CD14-positive monocyte (primary cell): ENCODE measurements at regions not wholly inside any gene's neighbourhood (a gene's known extent, or its start where the extent isn't known, plus 50 kb on each side); places are given as distances from the start of the nearest gene placed in this dataset.

Experiments
- DNase-seq, 3 donors: peaks; one replicate each; pipeline ENCODE4 v3.0.0-alpha.2; 2011 to 2022
- H2AFZ ChIP-seq: 2 replicates; pipeline ENCODE4 v1.6.0; 2012; ENCODE audit warnings: mild to moderate bottlenecking, low read depth, low read length, inconsistent platforms; ENCODE audit not compliant: insufficient read depth, poor library complexity, severe bottlenecking
- H3K27ac ChIP-seq, 2 donors: 1 replicate in 1 of 2; 2 replicates in 1 of 2; pipeline ENCODE4 v1.5.1; 2012 to 2013; ENCODE audit warnings: low read length in 2 of 2, control low read depth in 1 of 2, inconsistent platforms in 1 of 2, low read depth in 1 of 2, mild to moderate bottlenecking in 1 of 2
- H3K27me3 ChIP-seq, 2 donors: one replicate each; pipeline versions ENCODE4 v1.6.0 to v1.6.1; 2011 to 2013; ENCODE audit warnings: low read length in 2 of 2; ENCODE audit not compliant: control insufficient read depth in 2 of 2, insufficient read depth in 2 of 2
- H3K36me3 ChIP-seq, 2 donors: replicated peaks in 1 of 2; 1 replicate in 1 of 2; 2 replicates in 1 of 2; pipeline versions ENCODE4 v1.5.1 to v1.6.1; 2012 to 2013; ENCODE audit warnings: low read length in 2 of 2, control low read depth in 1 of 2, inconsistent platforms in 1 of 2, mild to moderate bottlenecking in 1 of 2; ENCODE audit not compliant: insufficient read depth in 2 of 2, control insufficient read depth in 1 of 2
- H3K4me1 ChIP-seq, 2 donors: 1 replicate in 1 of 2; 2 replicates in 1 of 2; pipeline versions ENCODE4 v1.5.1 to v1.6.1; 2012 to 2013; ENCODE audit warnings: low read length in 2 of 2, control low read depth in 1 of 2, inconsistent platforms in 1 of 2, mild to moderate bottlenecking in 1 of 2, moderate library complexity in 1 of 2; ENCODE audit not compliant: insufficient read depth in 2 of 2, control insufficient read depth in 1 of 2
- H3K4me2 ChIP-seq: replicated peaks from 2 replicates; pipeline ENCODE3; 2012; ENCODE audit warnings: low read length, moderate library complexity, mild to moderate bottlenecking; ENCODE audit not compliant: poor library complexity, severe bottlenecking; ENCODE audit errors: extremely low read depth
- H3K4me3 ChIP-seq, 3 experiments: fragments of 200-600 bp in 1 of 3; sonication (generic) in 1 of 3; replicated peaks in 1 of 3; 1 replicate in 2 of 3; 2 replicates in 1 of 3; pipeline ENCODE4 v1.5.1; 2011 to 2013; ENCODE audit warnings: low read length in 3 of 3, mild to moderate bottlenecking in 3 of 3, control low read depth in 2 of 3, low read depth in 2 of 3, inconsistent platforms in 1 of 3, moderate library complexity in 1 of 3
- H3K79me2 ChIP-seq: 2 replicates; pipeline ENCODE4 v1.6.0; 2012; ENCODE audit warnings: mild to moderate bottlenecking, control low read depth, inconsistent platforms, low read length, moderate library complexity; ENCODE audit not compliant: insufficient read depth
- H3K9ac ChIP-seq: 2 replicates; pipeline ENCODE4 v1.6.0; 2017; ENCODE audit warnings: low read length, mild to moderate bottlenecking; ENCODE audit not compliant: insufficient read depth, poor library complexity, severe bottlenecking
- H3K9me3 ChIP-seq, 2 donors: replicated peaks in 1 of 2; 1 replicate in 1 of 2; 2 replicates in 1 of 2; pipeline versions ENCODE4 v1.5.1 to v1.6.1; 2012 to 2013; ENCODE audit warnings: low read length in 2 of 2, control low read depth in 1 of 2; ENCODE audit not compliant: control insufficient read depth in 1 of 2, insufficient read depth in 1 of 2
- H4K20me1 ChIP-seq: 2 replicates; pipeline ENCODE4 v1.6.0; 2012; ENCODE audit warnings: mild to moderate bottlenecking, low read length, control low read depth, moderate library complexity; ENCODE audit not compliant: insufficient read depth
- H3K27ac Mint-ChIP-seq, 7 donors: one replicate each; pipeline ENCODE4 v1.8.0; 2020; ENCODE audit warnings: mild to moderate bottlenecking in 7 of 7, mixed read lengths in 7 of 7, moderate library complexity in 6 of 7, inconsistent platforms in 2 of 7
- H3K27me3 Mint-ChIP-seq, 3 donors: one replicate each; pipeline ENCODE4 v1.8.0; 2021 to 2022; ENCODE audit warnings: low read depth in 3 of 3, mild to moderate bottlenecking in 3 of 3, mixed read lengths in 3 of 3, moderate library complexity in 3 of 3, inconsistent platforms in 1 of 3
- H3K36me3 Mint-ChIP-seq, 2 donors: one replicate each; pipeline ENCODE4 v1.8.0; 2020; ENCODE audit warnings: mixed read lengths in 2 of 2, inconsistent platforms in 1 of 2, mild to moderate bottlenecking in 1 of 2
- H3K4me1 Mint-ChIP-seq: one replicate; pipeline ENCODE4 v1.8.0; 2020; ENCODE audit warnings: mild to moderate bottlenecking, mixed read lengths
- H3K4me3 Mint-ChIP-seq, 2 donors: one replicate each; pipeline ENCODE4 v1.8.0; 2020; ENCODE audit warnings: mild to moderate bottlenecking in 2 of 2, mixed read lengths in 2 of 2, moderate library complexity in 1 of 2
- H3K9me3 Mint-ChIP-seq, 7 donors: one replicate each; pipeline ENCODE4 v1.8.0; 2020 to 2022; ENCODE audit warnings: mixed read lengths in 7 of 7, mild to moderate bottlenecking in 6 of 7, moderate library complexity in 6 of 7, inconsistent platforms in 2 of 7
- CTCF ChIP-seq: fragments of 200-600 bp; IDR thresholded peaks from one replicate; pipeline ENCODE4 v1.8.0; 2022; ENCODE audit warnings: antibody characterized with exemption, mild to moderate bottlenecking
- WGBS: methylation state at CpG from one replicate; pipeline ENCODE4 v1.1.5; 2013; ENCODE audit warnings: missing lambda C conversion rate; ENCODE audit not compliant: insufficient coverage; 5-methylcytosine and 5-hydroxymethylcytosine counted together
- intact Hi-C, 2 donors: fragments of 100-400 bp; cut with micrococcal nuclease; formaldehyde crosslinking; loops; one replicate each; pipeline versions ENCODE4 v1.15.0 to v1.15.1; 2023

- no peak for DNase-seq
- Histone ChIP-seq H2AFZ (no peak overlapping the region), H3K36me3 (no peaks in the 10 kb centered on the region), H3K4me1 (no peaks in the 10 kb centered on the region), H4K20me1 (no peaks in the 10 kb centered on the region), H3K4me3 (no peak overlapping the region), H3K9ac (no peak overlapping the region), H3K27me3 (no peaks in the 10 kb centered on the region), H3K79me2 (no peaks in the 10 kb centered on the region), H3K4me2 (no peak overlapping the region), H3K9me3 (no peaks in the 10 kb centered on the region), H3K27ac (no peak overlapping the region)
- Mint-ChIP-seq H3K4me1 (no peaks in the 10 kb centered on the region), H3K36me3 (no peaks in the 10 kb centered on the region), H3K4me3 (no peak overlapping the region), H3K27me3 (no peaks in the 10 kb centered on the region), H3K9me3 (peaks cover 0 to 3% (median 0%) of the 10 kb centered on the region in 7 donors), H3K27ac (no peak overlapping the region)
- intact Hi-C loops: no loop called here
- no CpG with 5 or more reads among the region's 2 CpGs for WGBS
- no peak for TF ChIP-seq CTCF
Measured at GRCh38 chrY:19012985-19013384, 239.4 kb upstream of the HSFY2 start.

GRCh38 chrY:19011605-19012090 lies 238.1 kb upstream of the HSFY2 start:
- Histone ChIP-seq H3K9me3 (no peaks in the 10 kb centered on the region), H3K4me3 (no peak overlapping the region), H3K27ac (no peak overlapping the region), H3K27me3 (no peaks in the 10 kb centered on the region), H3K9ac (no peak overlapping the region), H4K20me1 (no peaks in the 10 kb centered on the region), H3K4me1 (no peaks in the 10 kb centered on the region), H3K4me2 (no peak overlapping the region), H2AFZ (no peak overlapping the region), H3K79me2 (no peaks in the 10 kb centered on the region), H3K36me3 (no peaks in the 10 kb centered on the region)
- intact Hi-C loops: no loop called here
- no peak for TF ChIP-seq CTCF
- no peaks in the 10 kb centered on the region for H3K36me3 Mint-ChIP-seq
- no peak overlapping the region for H3K27ac Mint-ChIP-seq
- no peak overlapping the region for H3K4me3 Mint-ChIP-seq
- no peak for DNase-seq
- H3K27me3 Mint-ChIP-seq: no peaks in the 10 kb centered on the region
- WGBS: no CpG with 5 or more reads among the region's 3 CpGs
- H3K4me1 Mint-ChIP-seq: no peaks in the 10 kb centered on the region
- peaks cover 0 to 3% (median 0%) of the 10 kb centered on the region in 7 donors for H3K9me3 Mint-ChIP-seq
